A549 (cell line): ENCODE measurements at regions not wholly inside any gene's neighbourhood (a gene's known extent, or its start where the extent isn't known, plus 50 kb on each side); places are given as distances from the start of the nearest gene placed in this dataset.

Experiments
- CHD4 ChIP-seq: fragments of 200-600 bp; sonication (generic); IDR thresholded peaks from 2 replicates; pipeline ENCODE4 v1.6.1; 2016; ENCODE audit warnings: antibody characterized with exemption, mild to moderate bottlenecking, borderline replicate concordance
- EHMT2 ChIP-seq: fragments of 200-600 bp; sonication (generic); IDR thresholded peaks from 2 replicates; pipeline ENCODE4 v1.6.1; 2016; ENCODE audit warnings: antibody characterized with exemption, low read depth, mild to moderate bottlenecking, moderate library complexity
- NPAS2 ChIP-seq: fragments of 250-450 bp; sonication (Bioruptor Pico); IDR thresholded peaks from 2 replicates; pipeline ENCODE4 v1.8.0; 2022; ENCODE audit warnings: mild to moderate bottlenecking, moderate library complexity, borderline replicate concordance
- PHF8 ChIP-seq: fragments of 200-600 bp; sonication (generic); IDR thresholded peaks from 2 replicates; pipeline ENCODE4 v1.6.1; 2016; ENCODE audit warnings: low read depth, mild to moderate bottlenecking, antibody characterized with exemption, moderate library complexity, borderline replicate concordance
- POLR2A ChIP-seq: IDR thresholded peaks from 2 replicates; pipeline ENCODE4 v1.6.1; 2012; ENCODE audit warnings: mild to moderate bottlenecking, low read length
- POLR2AphosphoS2 ChIP-seq: conservative IDR thresholded peaks from 2 replicates; pipeline ENCODE4 v1.6.1; 2012; ENCODE audit warnings: low read length, improper control_type of control experiment, inconsistent platforms
- TF ChIP-seq, protein P1 (sequence below): fragments of 450-650 bp; IDR thresholded peaks from 2 replicates; pipeline ENCODE4 v1.6.1; 2014; ENCODE audit warnings: antibody characterized with exemption
- TF ChIP-seq, protein P2 (sequence below): fragments of >200 bp; sonication (Bioruptor Twin); formaldehyde crosslinking; IDR thresholded peaks from 3 replicates; pipeline ENCODE4 v1.5.1; 2016

DNA sequence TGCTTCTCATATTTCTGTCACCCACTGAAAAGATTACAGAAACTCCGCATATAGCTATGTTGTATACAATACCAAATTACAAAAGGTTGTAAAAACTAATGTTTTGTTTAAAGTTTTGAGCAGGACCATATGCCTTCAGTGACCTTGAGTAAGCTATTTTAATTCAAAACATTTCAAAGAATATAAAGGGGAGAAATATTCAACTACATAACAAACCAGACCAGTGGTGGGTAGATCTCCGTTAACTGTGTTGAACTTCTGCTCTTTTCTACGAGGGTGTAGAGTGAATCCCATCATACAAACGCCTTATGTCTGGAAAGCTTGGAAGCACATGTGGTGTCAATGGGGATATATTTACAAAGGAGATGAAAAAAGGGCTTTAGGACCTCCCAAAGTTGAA, 68.4 kb upstream of the NR2F2 start:
- no peak for TF ChIP-seq POLR2AphosphoS2
- TF ChIP-seq, protein P1, sequence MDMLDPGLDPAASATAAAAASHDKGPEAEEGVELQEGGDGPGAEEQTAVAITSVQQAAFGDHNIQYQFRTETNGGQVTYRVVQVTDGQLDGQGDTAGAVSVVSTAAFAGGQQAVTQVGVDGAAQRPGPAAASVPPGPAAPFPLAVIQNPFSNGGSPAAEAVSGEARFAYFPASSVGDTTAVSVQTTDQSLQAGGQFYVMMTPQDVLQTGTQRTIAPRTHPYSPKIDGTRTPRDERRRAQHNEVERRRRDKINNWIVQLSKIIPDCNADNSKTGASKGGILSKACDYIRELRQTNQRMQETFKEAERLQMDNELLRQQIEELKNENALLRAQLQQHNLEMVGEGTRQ = no peak
- TF ChIP-seq EHMT2 = no peak
- TF ChIP-seq PHF8 = no peak
- no peak for TF ChIP-seq POLR2A
- no peak for TF ChIP-seq CHD4
- no peak for TF ChIP-seq NPAS2 (CRISPR knock-in tag)
- TF ChIP-seq, protein P2, sequence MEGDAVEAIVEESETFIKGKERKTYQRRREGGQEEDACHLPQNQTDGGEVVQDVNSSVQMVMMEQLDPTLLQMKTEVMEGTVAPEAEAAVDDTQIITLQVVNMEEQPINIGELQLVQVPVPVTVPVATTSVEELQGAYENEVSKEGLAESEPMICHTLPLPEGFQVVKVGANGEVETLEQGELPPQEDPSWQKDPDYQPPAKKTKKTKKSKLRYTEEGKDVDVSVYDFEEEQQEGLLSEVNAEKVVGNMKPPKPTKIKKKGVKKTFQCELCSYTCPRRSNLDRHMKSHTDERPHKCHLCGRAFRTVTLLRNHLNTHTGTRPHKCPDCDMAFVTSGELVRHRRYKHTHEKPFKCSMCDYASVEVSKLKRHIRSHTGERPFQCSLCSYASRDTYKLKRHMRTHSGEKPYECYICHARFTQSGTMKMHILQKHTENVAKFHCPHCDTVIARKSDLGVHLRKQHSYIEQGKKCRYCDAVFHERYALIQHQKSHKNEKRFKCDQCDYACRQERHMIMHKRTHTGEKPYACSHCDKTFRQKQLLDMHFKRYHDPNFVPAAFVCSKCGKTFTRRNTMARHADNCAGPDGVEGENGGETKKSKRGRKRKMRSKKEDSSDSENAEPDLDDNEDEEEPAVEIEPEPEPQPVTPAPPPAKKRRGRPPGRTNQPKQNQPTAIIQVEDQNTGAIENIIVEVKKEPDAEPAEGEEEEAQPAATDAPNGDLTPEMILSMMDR = no peak
